ENCODE measurements at regions not wholly inside any gene's neighbourhood (a gene's known extent, or its start where the extent isn't known, plus 50 kb on each side); places are given as distances from the start of the nearest gene placed in this dataset.

DNA sequence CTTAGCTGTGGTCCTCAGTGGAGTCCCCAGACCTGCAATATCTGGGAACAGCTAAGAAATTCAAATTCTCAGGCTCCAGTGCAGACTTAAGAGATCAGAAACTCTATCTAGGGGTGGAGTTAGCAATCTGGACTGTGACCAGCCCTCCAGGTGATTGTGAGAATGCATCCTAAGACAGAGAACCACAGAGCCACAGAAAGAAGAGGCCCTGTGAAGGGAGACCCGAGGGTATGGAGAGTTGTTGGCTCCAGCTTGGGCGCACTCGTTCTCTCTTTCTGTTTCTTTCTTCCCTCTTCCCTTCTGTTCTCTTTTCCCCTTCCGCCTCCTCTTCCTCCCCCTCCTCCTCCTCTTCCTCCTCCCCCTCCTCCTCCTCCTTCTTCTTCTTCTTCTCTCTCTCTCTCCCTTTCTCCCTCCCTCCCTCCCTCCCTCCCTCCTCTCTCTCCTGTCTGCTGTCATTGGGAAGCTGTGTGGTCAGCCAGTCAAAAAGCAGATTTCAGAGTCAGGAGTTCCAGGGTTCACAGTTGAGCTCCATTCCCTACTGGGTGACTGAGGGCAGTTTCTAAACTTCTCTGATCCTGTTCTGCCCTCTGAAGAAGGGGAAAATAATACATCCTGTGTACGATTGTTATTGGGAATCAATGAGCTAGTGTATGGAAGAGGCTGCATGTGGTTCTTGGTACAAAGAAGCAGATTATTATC lies 62.1 kb upstream of the STEAP1B start:
- ChIA-PET POLR2A (no interaction called here), RAD21 (ENCODE audit: low non-redundant PET in 1 of 2, low total read pairs in 2 of 2, uncharacterized antibody in 2 of 2, unreplicated experiment in 2 of 2) (interaction anchor here in 1 of 2 experiments (1.9 kb wide), 1 partner anchor 163 kb away, joined by 4 read pairs; no protein-coding TSS in a partner anchor), CTCF (interaction anchor here (0.6 to 7.8 kb wide), 6 partner anchors 101 to 547 kb away, joined by 3 to 195 read pairs (median 4); partner anchors contain the start of gene IL6)
- no peaks in the 10 kb centered on the region for H3K27me3 ChIP-seq (ENCODE audit: insufficient read depth, low read length)
- H3K36me3 ChIP-seq (ENCODE audit: control insufficient read depth in 1 of 2, insufficient read depth in 2 of 2, low read length in 2 of 2): no peaks in the 10 kb centered on the region
- no peaks in the 10 kb centered on the region for H3K4me1 ChIP-seq (ENCODE audit: control insufficient read depth in 1 of 2, insufficient read depth in 2 of 2, low read length in 2 of 2)
- intact Hi-C loops (cut with micrococcal nuclease): no loop called here
- H3K27ac ChIP-seq (ENCODE audit: low read depth, low read length): no peak overlapping the region
- no peak for ATAC-seq
- BruUV-seq (replicated peaks): no TSS peak
- no peak overlapping the region for H2AFZ ChIP-seq (ENCODE audit: low read depth, low read length, poor library complexity, severe bottlenecking)
- TF ChIP-seq CEBPB (IDR thresholded peaks at IDR 0.05; ENCODE audit: low read depth) (no peak), EZH2 (IDR thresholded peaks at IDR 0.05) (no peak), ELF1 (IDR thresholded peaks at IDR 0.05; ENCODE audit: borderline replicate concordance, low read depth) (no peak), ZNF274 (IDR thresholded peaks at IDR 0.05; ENCODE audit: low read depth, low read length) (no peak), SRF (IDR thresholded peaks at IDR 0.05; ENCODE audit: low read depth) (no peak), POLR2AphosphoS5 (IDR thresholded peaks at IDR 0.05; ENCODE audit: low read depth, low read length) (no peak), POLR2A (IDR thresholded peaks at IDR 0.05; ENCODE audit: borderline replicate concordance, extremely low read depth, insufficient read depth, insufficient read length) (no peak), TCF7L2 (IDR thresholded peaks at IDR 0.05; ENCODE audit: borderline replicate concordance, extremely low read depth, insufficient read depth, insufficient read length) (no peak)
- TF ChIP-seq, protein P1, sequence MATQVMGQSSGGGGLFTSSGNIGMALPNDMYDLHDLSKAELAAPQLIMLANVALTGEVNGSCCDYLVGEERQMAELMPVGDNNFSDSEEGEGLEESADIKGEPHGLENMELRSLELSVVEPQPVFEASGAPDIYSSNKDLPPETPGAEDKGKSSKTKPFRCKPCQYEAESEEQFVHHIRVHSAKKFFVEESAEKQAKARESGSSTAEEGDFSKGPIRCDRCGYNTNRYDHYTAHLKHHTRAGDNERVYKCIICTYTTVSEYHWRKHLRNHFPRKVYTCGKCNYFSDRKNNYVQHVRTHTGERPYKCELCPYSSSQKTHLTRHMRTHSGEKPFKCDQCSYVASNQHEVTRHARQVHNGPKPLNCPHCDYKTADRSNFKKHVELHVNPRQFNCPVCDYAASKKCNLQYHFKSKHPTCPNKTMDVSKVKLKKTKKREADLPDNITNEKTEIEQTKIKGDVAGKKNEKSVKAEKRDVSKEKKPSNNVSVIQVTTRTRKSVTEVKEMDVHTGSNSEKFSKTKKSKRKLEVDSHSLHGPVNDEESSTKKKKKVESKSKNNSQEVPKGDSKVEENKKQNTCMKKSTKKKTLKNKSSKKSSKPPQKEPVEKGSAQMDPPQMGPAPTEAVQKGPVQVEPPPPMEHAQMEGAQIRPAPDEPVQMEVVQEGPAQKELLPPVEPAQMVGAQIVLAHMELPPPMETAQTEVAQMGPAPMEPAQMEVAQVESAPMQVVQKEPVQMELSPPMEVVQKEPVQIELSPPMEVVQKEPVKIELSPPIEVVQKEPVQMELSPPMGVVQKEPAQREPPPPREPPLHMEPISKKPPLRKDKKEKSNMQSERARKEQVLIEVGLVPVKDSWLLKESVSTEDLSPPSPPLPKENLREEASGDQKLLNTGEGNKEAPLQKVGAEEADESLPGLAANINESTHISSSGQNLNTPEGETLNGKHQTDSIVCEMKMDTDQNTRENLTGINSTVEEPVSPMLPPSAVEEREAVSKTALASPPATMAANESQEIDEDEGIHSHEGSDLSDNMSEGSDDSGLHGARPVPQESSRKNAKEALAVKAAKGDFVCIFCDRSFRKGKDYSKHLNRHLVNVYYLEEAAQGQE (IDR thresholded peaks at IDR 0.05; ENCODE audit: low read depth): no peak
- H3K4me2 ChIP-seq (ENCODE audit: low read length): no peak overlapping the region
- H3K79me2 ChIP-seq (ENCODE audit: insufficient read depth, low read length): no peaks in the 10 kb centered on the region
- H3K9ac ChIP-seq (ENCODE audit: low read length): no peak overlapping the region
- no peaks in the 10 kb centered on the region for H3K9me3 ChIP-seq (ENCODE audit: control insufficient read depth in 1 of 2, insufficient read depth in 1 of 2, low read depth in 1 of 2, low read length in 2 of 2)
- H4K20me1 ChIP-seq (ENCODE audit: insufficient read depth): no peaks in the 10 kb centered on the region
- no peak overlapping the region for H3K4me3 ChIP-seq (replicated peaks in 1 of 2; ENCODE audit: low read depth in 1 of 2, low read length in 2 of 2)
- no peak for DNase-seq (ENCODE audit: low read depth, low spot score)
- no peaks in the 10 kb centered on the region for H3K9me2 ChIP-seq (ENCODE audit: insufficient read depth)

Measured in HCT116 (cell line).